ENCODE measurements at regions not wholly inside any gene's neighbourhood (a gene's known extent, or its start where the extent isn't known, plus 50 kb on each side); places are given as distances from the start of the nearest gene placed in this dataset.
"Not testable (repeated sequence)": the region's sequence is repeated elsewhere in the genome, so short reads cannot be mapped to it uniquely, and the experiment has no call there.

- H3K9me3 ChIP-seq (ENCODE audit: control insufficient read depth, insufficient read depth, low read depth, low read length); CTCF ChIA-PET; H3K27ac ChIP-seq (ENCODE audit: extremely low read depth, low read depth, low read length); H3K4me3 ChIP-seq (ENCODE audit: low read depth, low read length); H3K36me3 ChIP-seq (ENCODE audit: control insufficient read depth in 2 of 2, insufficient read depth in 1 of 2, low read length in 2 of 2); POLR2A ChIA-PET: not testable (repeated sequence)
- H3K4me1 ChIP-seq (ENCODE audit: control insufficient read depth, insufficient read depth, low read length), result peaks cover 15% of the 10 kb centered on the region
- TF ChIP-seq ZNF146 (tag by site-specific recombination; IDR thresholded peaks at IDR 0.05) (peak; percentile 96), ZNF580 (tag by site-specific recombination; IDR thresholded peaks at IDR 0.05) (peak; percentile 72; the same call in 1 of the 2 replicates)
Observed at GRCh38 chr6:84879385-84879784, 115.0 kb upstream of the TBX18 start.

- no peak overlapping the region for H3K4me3 ChIP-seq (ENCODE audit: low read depth, low read length)
- POLR2A ChIA-PET, result no interaction called here
- TF ChIP-seq ZBTB49 (tag by site-specific recombination; IDR thresholded peaks at IDR 0.05; ENCODE audit: low read depth) (no peak), ZFP37 (tag by site-specific recombination; IDR thresholded peaks at IDR 0.05) (no peak), ZNF423 (tag by site-specific recombination; IDR thresholded peaks at IDR 0.05) (no peak), PRDM1 (tag by site-specific recombination; IDR thresholded peaks at IDR 0.05) (peak; percentile 68), ZNF777 (tag by site-specific recombination; IDR thresholded peaks at IDR 0.05; ENCODE audit: borderline replicate concordance) (no peak), ZSCAN18 (tag by site-specific recombination; IDR thresholded peaks at IDR 0.05) (no peak), ZNF239 (tag by site-specific recombination; IDR thresholded peaks at IDR 0.05) (no peak), ZNF501 (tag by site-specific recombination; IDR thresholded peaks at IDR 0.05) (no peak), ZNF335 (tag by site-specific recombination; conservative IDR thresholded peaks at IDR 0.05) (no peak), ZNF530 (tag by site-specific recombination; IDR thresholded peaks at IDR 0.05; ENCODE audit: low read depth) (no peak), ZNF433 (tag by site-specific recombination; IDR thresholded peaks at IDR 0.05; ENCODE audit: low read depth) (no peak), PRDM10 (tag by site-specific recombination; IDR thresholded peaks at IDR 0.05) (peak; percentile 65), ZNF623 (tag by site-specific recombination; IDR thresholded peaks at IDR 0.05) (no peak), HOXC10 (CRISPR knock-in tag; IDR thresholded peaks at IDR 0.05) (no peak)
- H3K36me3 ChIP-seq (ENCODE audit: control insufficient read depth in 2 of 2, insufficient read depth in 1 of 2, low read length in 2 of 2), result no peaks in the 10 kb centered on the region
- H3K4me1 ChIP-seq (ENCODE audit: control insufficient read depth, insufficient read depth, low read length), result peaks cover 12% of the 10 kb centered on the region; the same call in 1 of the 2 replicates
- no peaks in the 10 kb centered on the region for H3K9me3 ChIP-seq (ENCODE audit: control insufficient read depth, insufficient read depth, low read depth, low read length)
- CTCF ChIA-PET, result interaction anchor here (1.2 kb wide), 1 partner anchor 9 kb away, joined by 3 read pairs; no protein-coding TSS in a partner anchor
- H3K27ac ChIP-seq (ENCODE audit: extremely low read depth, low read depth, low read length), result no peak overlapping the region
Observed at GRCh38 chr6:84877515-84878210, 113.3 kb upstream of the TBX18 start.
